HG03097 (cell line): ENCODE measurements at regions not wholly inside any gene's neighbourhood (a gene's known extent, or its start where the extent isn't known, plus 50 kb on each side); places are given as distances from the start of the nearest gene placed in this dataset.

ENCODE experiments used
- ATAC-seq: cut with Tn5 transposase; IDR thresholded peaks from one replicate; pipeline ENCODE4 v1.9.1; 2021; ENCODE audit not compliant: unreplicated experiment, low FRiP score

- no peak for ATAC-seq
Observed at GRCh38 chr1:229880271-229881170, 186.5 kb upstream of the GALNT2 start.

- ATAC-seq, result no peak
Observed at GRCh38 chr1:229882621-229883020, 184.4 kb upstream of the GALNT2 start.

- no peak for ATAC-seq
Observed at GRCh38 chr1:229883504-229884200, 183.4 kb upstream of the GALNT2 start.

- no peak for ATAC-seq
Observed at GRCh38 chr1:229884765-229885164, 182.3 kb upstream of the GALNT2 start.

- ATAC-seq, result no peak
Observed at GRCh38 chr1:229885568-229886495, 181.2 kb upstream of the GALNT2 start.

- ATAC-seq, result no peak
Observed at GRCh38 chr1:229886636-229887035, 180.4 kb upstream of the GALNT2 start.

- ATAC-seq, result no peak
Observed at GRCh38 chr1:229887043-229887822, 179.8 kb upstream of the GALNT2 start.

GRCh38 chr1:229888157-229888556, 178.9 kb upstream of the GALNT2 start:
- no peak for ATAC-seq

GRCh38 chr1:229888561-229889001, 178.5 kb upstream of the GALNT2 start:
- ATAC-seq, result no peak

- ATAC-seq, result no peak
Observed at GRCh38 chr1:229889031-229889517, 178.0 kb upstream of the GALNT2 start.

- ATAC-seq, result no peak
Observed at GRCh38 chr1:229891227-229891626, 175.8 kb upstream of the GALNT2 start.

- ATAC-seq, result no peak
Observed at GRCh38 chr1:229892515-229893117, 174.4 kb upstream of the GALNT2 start.

- ATAC-seq, result no peak
Observed at GRCh38 chr1:229893762-229894444, 173.1 kb upstream of the GALNT2 start.

GRCh38 chr1:229894532-229894931, 172.5 kb upstream of the GALNT2 start:
- ATAC-seq, result no peak

GRCh38 chr1:229895605-229896004, 171.4 kb upstream of the GALNT2 start:
- no peak for ATAC-seq

GRCh38 chr1:229896306-229896705, 170.7 kb upstream of the GALNT2 start:
- no peak for ATAC-seq

GRCh38 chr1:229896861-229897260, 170.2 kb upstream of the GALNT2 start:
- ATAC-seq, result no peak

- ATAC-seq, result no peak
Observed at GRCh38 chr1:229897501-229897900, 169.5 kb upstream of the GALNT2 start.

- no peak for ATAC-seq
Observed at GRCh38 chr1:229900220-229900619, 166.8 kb upstream of the GALNT2 start.
